ENCODE measurements at regions not wholly inside any gene's neighbourhood (a gene's known extent, or its start where the extent isn't known, plus 50 kb on each side); places are given as distances from the start of the nearest gene placed in this dataset.

- TF ChIP-seq, protein P1, sequence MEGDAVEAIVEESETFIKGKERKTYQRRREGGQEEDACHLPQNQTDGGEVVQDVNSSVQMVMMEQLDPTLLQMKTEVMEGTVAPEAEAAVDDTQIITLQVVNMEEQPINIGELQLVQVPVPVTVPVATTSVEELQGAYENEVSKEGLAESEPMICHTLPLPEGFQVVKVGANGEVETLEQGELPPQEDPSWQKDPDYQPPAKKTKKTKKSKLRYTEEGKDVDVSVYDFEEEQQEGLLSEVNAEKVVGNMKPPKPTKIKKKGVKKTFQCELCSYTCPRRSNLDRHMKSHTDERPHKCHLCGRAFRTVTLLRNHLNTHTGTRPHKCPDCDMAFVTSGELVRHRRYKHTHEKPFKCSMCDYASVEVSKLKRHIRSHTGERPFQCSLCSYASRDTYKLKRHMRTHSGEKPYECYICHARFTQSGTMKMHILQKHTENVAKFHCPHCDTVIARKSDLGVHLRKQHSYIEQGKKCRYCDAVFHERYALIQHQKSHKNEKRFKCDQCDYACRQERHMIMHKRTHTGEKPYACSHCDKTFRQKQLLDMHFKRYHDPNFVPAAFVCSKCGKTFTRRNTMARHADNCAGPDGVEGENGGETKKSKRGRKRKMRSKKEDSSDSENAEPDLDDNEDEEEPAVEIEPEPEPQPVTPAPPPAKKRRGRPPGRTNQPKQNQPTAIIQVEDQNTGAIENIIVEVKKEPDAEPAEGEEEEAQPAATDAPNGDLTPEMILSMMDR (conservative IDR thresholded peaks at IDR 0.05; ENCODE audit: low read length): no peak
- no peak for TF ChIP-seq EZH2phosphoT487 (IDR thresholded peaks at IDR 0.05; ENCODE audit: borderline replicate concordance)
These were observed 516.0 kb downstream of the PCDH7 start for GRCh38 chr4:31236020-31236638.

Measured in Loucy (cell line).